Liver (tissue), 8 donors: ENCODE measurements at regions not wholly inside any gene's neighbourhood (a gene's known extent, or its start where the extent isn't known, plus 50 kb on each side); places are given as distances from the start of the nearest gene placed in this dataset.

ENCODE experiments used
- DNase-seq: peaks from one replicate; pipeline ENCODE4 v3.0.0-alpha.2; 2017; ENCODE audit warnings: low spot score
- H3K27ac ChIP-seq, 2 donors: one replicate each; pipeline ENCODE4 v1.7.0; 2013; ENCODE audit warnings: inconsistent platforms in 2 of 2, low read length in 2 of 2, control low read depth in 1 of 2, low read depth in 1 of 2, mild to moderate bottlenecking in 1 of 2
- H3K27me3 ChIP-seq, 4 donors: one replicate each; pipeline versions ENCODE4 v1.6.1 to v1.7.0; 2013; ENCODE audit warnings: low read length in 3 of 4, inconsistent platforms in 1 of 4, mild to moderate bottlenecking in 1 of 4, moderate library complexity in 1 of 4; ENCODE audit not compliant: control insufficient read depth in 4 of 4, insufficient read depth in 4 of 4
- H3K36me3 ChIP-seq, 4 donors: one replicate each; pipeline versions ENCODE4 v1.6.1 to v1.7.0; 2013; ENCODE audit warnings: low read length in 3 of 4, mild to moderate bottlenecking in 3 of 4, low read depth in 1 of 4, moderate library complexity in 1 of 4; ENCODE audit not compliant: control insufficient read depth in 4 of 4, insufficient read depth in 3 of 4
- H3K4me1 ChIP-seq, 4 donors: one replicate each; pipeline versions ENCODE4 v1.6.1 to v1.7.0; 2013; ENCODE audit warnings: low read length in 3 of 4, mild to moderate bottlenecking in 3 of 4, moderate library complexity in 1 of 4; ENCODE audit not compliant: control insufficient read depth in 4 of 4, insufficient read depth in 4 of 4
- H3K4me3 ChIP-seq, 3 donors: one replicate each; pipeline versions ENCODE4 v1.6.1 to v1.7.0; 2013; ENCODE audit warnings: low read length in 3 of 3, control low read depth in 1 of 3, low read depth in 1 of 3, mild to moderate bottlenecking in 1 of 3
- H3K9ac ChIP-seq, 2 donors: one replicate each; pipeline ENCODE4 v1.7.0; 2013; ENCODE audit warnings: low read length in 2 of 2, mild to moderate bottlenecking in 2 of 2, moderate library complexity in 2 of 2, control low read depth in 1 of 2, low read depth in 1 of 2
- H3K9me3 ChIP-seq, 4 donors: one replicate each; pipeline versions ENCODE4 v1.6.1 to v1.7.0; 2013; ENCODE audit warnings: low read length in 3 of 4; ENCODE audit not compliant: control insufficient read depth in 4 of 4
- ATF3 ChIP-seq: IDR thresholded peaks from 2 replicates; pipeline ENCODE4 v1.6.1; 2016; ENCODE audit warnings: antibody characterized with exemption
- EGR1 ChIP-seq, 2 donors: IDR thresholded peaks; 2 replicates each; pipeline ENCODE4 v1.6.1; 2016 to 2018; ENCODE audit warnings: antibody characterized with exemption in 2 of 2, low read depth in 2 of 2
- FOXA1 ChIP-seq: IDR thresholded peaks from 2 replicates; pipeline ENCODE4 v1.6.1; 2016; ENCODE audit warnings: antibody characterized with exemption
- FOXA2 ChIP-seq: IDR thresholded peaks from 2 replicates; pipeline ENCODE4 v1.6.1; 2016; ENCODE audit warnings: antibody characterized with exemption
- GABPA ChIP-seq, 2 donors: IDR thresholded peaks in 1 of 2; conservative IDR thresholded peaks in 1 of 2; 2 replicates each; pipeline ENCODE4 v1.6.1; 2016; ENCODE audit warnings: antibody characterized with exemption in 2 of 2, mild to moderate bottlenecking in 1 of 2, moderate library complexity in 1 of 2
- HNF4A ChIP-seq, 2 donors: conservative IDR thresholded peaks; 2 replicates each; pipeline ENCODE4 v1.6.1; 2016; ENCODE audit warnings: antibody characterized with exemption in 2 of 2, mild to moderate bottlenecking in 2 of 2
- HNF4G ChIP-seq: IDR thresholded peaks from 2 replicates; pipeline ENCODE4 v1.6.1; 2016; ENCODE audit warnings: antibody characterized with exemption
- RAD21 ChIP-seq, 2 donors: IDR thresholded peaks; 2 replicates each; pipeline ENCODE4 v1.6.1; 2016; ENCODE audit warnings: antibody characterized with exemption in 2 of 2, mild to moderate bottlenecking in 2 of 2
- REST ChIP-seq: IDR thresholded peaks from 2 replicates; pipeline ENCODE4 v1.6.1; 2016; ENCODE audit warnings: antibody characterized with exemption, mild to moderate bottlenecking
- RXRA ChIP-seq, 2 donors: IDR thresholded peaks; 2 replicates each; pipeline ENCODE4 v1.6.1; 2017 to 2018; ENCODE audit warnings: antibody characterized with exemption in 2 of 2, mild to moderate bottlenecking in 1 of 2
- SP1 ChIP-seq: IDR thresholded peaks from 2 replicates; pipeline ENCODE4 v1.6.1; 2018; ENCODE audit warnings: antibody characterized with exemption, mild to moderate bottlenecking
- TAF1 ChIP-seq: conservative IDR thresholded peaks from 2 replicates; pipeline ENCODE4 v1.6.1; 2016; ENCODE audit warnings: antibody characterized with exemption, mild to moderate bottlenecking
- YY1 ChIP-seq: IDR thresholded peaks from 2 replicates; pipeline ENCODE4 v1.6.1; 2016; ENCODE audit warnings: antibody characterized with exemption, mild to moderate bottlenecking
- ZBTB33 ChIP-seq: IDR thresholded peaks from 2 replicates; pipeline ENCODE4 v1.6.1; 2016; ENCODE audit warnings: antibody characterized with exemption
- WGBS: extraction: QIAGEN DNeasy Blood & Tissue Kit; methylation state at CpG from one replicate; pipeline ENCODE4 v1.1.7; 2013; 5-methylcytosine and 5-hydroxymethylcytosine counted together
- TF ChIP-seq, protein P1 (sequence below): fragments of 150-350 bp; IDR thresholded peaks from 2 replicates; pipeline ENCODE4 v1.5.1; 2017; ENCODE audit warnings: improper control_type of control experiment, low read depth, low read length; ENCODE audit not compliant: missing input control
- TF ChIP-seq, protein P2 (sequence below): IDR thresholded peaks from 2 replicates; pipeline ENCODE4 v1.6.1; 2016; ENCODE audit warnings: antibody characterized with exemption
- donor health status: healthy.
- donor health status: healthy.
- donor health status: healthy.
- donor health status: healthy.
- donor health status: healthy.

GRCh38 chr2:53342248-53342647 lies 425.4 kb upstream of the CHAC2 start (continued):
- no peak for TF ChIP-seq ZBTB33
- TF ChIP-seq YY1, result no peak
- no peak for TF ChIP-seq FOXA2
- no peak for TF ChIP-seq ATF3
- no peak for TF ChIP-seq HNF4G
- TF ChIP-seq RXRA (IDR thresholded peaks at IDR 0.05), result no peak
- TF ChIP-seq FOXA1, result no peak
- TF ChIP-seq HNF4A (conservative IDR thresholded peaks at IDR 0.05), result no peak
- no peak for TF ChIP-seq EGR1 (IDR thresholded peaks at IDR 0.05; ENCODE audit: low read depth in 2 of 2)

DNA sequence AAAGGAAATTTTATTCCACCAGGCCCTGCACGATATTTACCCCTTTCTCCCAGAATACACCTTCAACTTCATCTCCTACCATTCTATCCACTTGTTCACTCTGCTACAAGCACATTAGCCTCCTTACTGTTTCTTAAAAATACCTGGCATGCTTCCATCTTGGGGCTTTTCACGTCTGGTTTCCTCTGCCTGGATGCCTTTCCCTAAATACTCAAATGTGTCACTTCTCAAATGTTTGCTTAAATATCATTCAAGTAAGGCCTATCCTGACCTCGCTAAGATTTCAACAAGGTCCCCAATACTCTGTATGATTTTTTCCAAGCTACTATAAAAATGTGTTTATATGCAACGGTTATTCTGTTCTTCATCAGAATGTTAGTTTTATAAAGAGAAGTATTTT lies 433.0 kb upstream of the CHAC2 start:
- H3K4me1 ChIP-seq, result no peaks in the 10 kb centered on the region
- TF ChIP-seq REST, result no peak
- TF ChIP-seq YY1, result no peak
- TF ChIP-seq, protein P1, sequence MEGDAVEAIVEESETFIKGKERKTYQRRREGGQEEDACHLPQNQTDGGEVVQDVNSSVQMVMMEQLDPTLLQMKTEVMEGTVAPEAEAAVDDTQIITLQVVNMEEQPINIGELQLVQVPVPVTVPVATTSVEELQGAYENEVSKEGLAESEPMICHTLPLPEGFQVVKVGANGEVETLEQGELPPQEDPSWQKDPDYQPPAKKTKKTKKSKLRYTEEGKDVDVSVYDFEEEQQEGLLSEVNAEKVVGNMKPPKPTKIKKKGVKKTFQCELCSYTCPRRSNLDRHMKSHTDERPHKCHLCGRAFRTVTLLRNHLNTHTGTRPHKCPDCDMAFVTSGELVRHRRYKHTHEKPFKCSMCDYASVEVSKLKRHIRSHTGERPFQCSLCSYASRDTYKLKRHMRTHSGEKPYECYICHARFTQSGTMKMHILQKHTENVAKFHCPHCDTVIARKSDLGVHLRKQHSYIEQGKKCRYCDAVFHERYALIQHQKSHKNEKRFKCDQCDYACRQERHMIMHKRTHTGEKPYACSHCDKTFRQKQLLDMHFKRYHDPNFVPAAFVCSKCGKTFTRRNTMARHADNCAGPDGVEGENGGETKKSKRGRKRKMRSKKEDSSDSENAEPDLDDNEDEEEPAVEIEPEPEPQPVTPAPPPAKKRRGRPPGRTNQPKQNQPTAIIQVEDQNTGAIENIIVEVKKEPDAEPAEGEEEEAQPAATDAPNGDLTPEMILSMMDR, result no peak
- no peak for TF ChIP-seq HNF4A (conservative IDR thresholded peaks at IDR 0.05)
- TF ChIP-seq ATF3, result no peak
- TF ChIP-seq, protein P2, sequence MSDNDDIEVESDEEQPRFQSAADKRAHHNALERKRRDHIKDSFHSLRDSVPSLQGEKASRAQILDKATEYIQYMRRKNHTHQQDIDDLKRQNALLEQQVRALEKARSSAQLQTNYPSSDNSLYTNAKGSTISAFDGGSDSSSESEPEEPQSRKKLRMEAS, result no peak
- TF ChIP-seq ZBTB33, result no peak
- TF ChIP-seq RAD21 (IDR thresholded peaks at IDR 0.05), result no peak
- no peak for TF ChIP-seq FOXA1
- no peak for TF ChIP-seq TAF1
- no peak for TF ChIP-seq HNF4G
- no peak for TF ChIP-seq GABPA (IDR thresholded peaks at IDR 0.05 in 1 of 2, conservative IDR thresholded peaks at IDR 0.05 in 1 of 2)
- no peak for TF ChIP-seq FOXA2
- TF ChIP-seq SP1, result no peak
- H3K9me3 ChIP-seq, result no peaks in the 10 kb centered on the region
- H3K27ac ChIP-seq, result no peak overlapping the region
- no peaks in the 10 kb centered on the region for H3K27me3 ChIP-seq
- no peaks in the 10 kb centered on the region for H3K36me3 ChIP-seq
- 56% methylated on average over 4 of the region's 4 CpGs for WGBS
- H3K9ac ChIP-seq, result no peak overlapping the region
- H3K4me3 ChIP-seq, result no peak overlapping the region
- DNase-seq, result no peak
